Renal cortical epithelial cell (primary cell): ENCODE measurements at regions not wholly inside any gene's neighbourhood (a gene's known extent, or its start where the extent isn't known, plus 50 kb on each side); places are given as distances from the start of the nearest gene placed in this dataset.

Experiments used
- DNase-seq: peaks from one replicate; pipeline ENCODE4 v3.0.0-alpha.2; 2011; ENCODE audit warnings: low read depth

GRCh38 chr5:96035796-96036195, 74.1 kb upstream of the ELL2 start:
- no peak for DNase-seq

- no peak for DNase-seq
These were observed 71.5 kb upstream of the ELL2 start for GRCh38 chr5:96033116-96033515.

- DNase-seq, result peak; percentile 33
These were observed 70.2 kb upstream of the ELL2 start for GRCh38 chr5:96031811-96032261.

- DNase-seq, result no peak
These were observed 69.5 kb upstream of the ELL2 start for GRCh38 chr5:96031180-96031579.

GRCh38 chr5:96026406-96027041, 64.9 kb upstream of the ELL2 start:
- DNase-seq, result peak; percentile 80

GRCh38 chr5:96024683-96025475, 63.2 kb upstream of the ELL2 start:
- no peak for DNase-seq

- peak; percentile 19 for DNase-seq
These were observed 61.9 kb upstream of the ELL2 start for GRCh38 chr5:96023518-96023917.

GRCh38 chr5:96022971-96023370, 61.3 kb upstream of the ELL2 start:
- no peak for DNase-seq

- DNase-seq, result no peak
These were observed 56.3 kb upstream of the ELL2 start for GRCh38 chr5:96017951-96018350.

- no peak for DNase-seq
These were observed 54.6 kb upstream of the ELL2 start for GRCh38 chr5:96016216-96016615.

- no peak for DNase-seq
These were observed 54.1 kb upstream of the ELL2 start for GRCh38 chr5:96015709-96016108.

GRCh38 chr5:96014395-96014794, 52.7 kb upstream of the ELL2 start:
- DNase-seq, result no peak

- no peak for DNase-seq
These were observed 51.6 kb upstream of the ELL2 start for GRCh38 chr5:96013254-96013653.

- no peak for DNase-seq
These were observed 50.7 kb upstream of the ELL2 start for GRCh38 chr5:96012399-96012798.
